Cardiac muscle cell (in vitro differentiated cells and primary cell): ENCODE measurements at regions not wholly inside any gene's neighbourhood (a gene's known extent, or its start where the extent isn't known, plus 50 kb on each side); places are given as distances from the start of the nearest gene placed in this dataset.

Experiments used
- DNase-seq, 2 donors: peaks; one replicate each; pipeline versions ENCODE4 v3.0.0 to v3.0.0-alpha.2; 2010 to 2017; ENCODE audit warnings: low read depth in 1 of 2, low spot score in 1 of 2
- H3K27ac ChIP-seq: fragments of 200-600 bp; sonication (generic); 2 replicates; pipeline ENCODE4 v1.5.1; 2016
- H3K27me3 ChIP-seq: fragments of 200-600 bp; sonication (generic); 2 replicates; pipeline ENCODE4 v1.6.0; 2016; ENCODE audit warnings: control low read depth
- H3K36me3 ChIP-seq: fragments of 200-600 bp; sonication (generic); 2 replicates; pipeline ENCODE4 v1.5.1; 2016; ENCODE audit warnings: control low read depth
- H3K4me1 ChIP-seq: fragments of 200-600 bp; sonication (generic); 2 replicates; pipeline ENCODE4 v1.8.1; 2017; ENCODE audit warnings: low read depth, mild to moderate bottlenecking, mixed run types
- H3K4me3 ChIP-seq: fragments of 200-600 bp; sonication (generic); 2 replicates; pipeline ENCODE4 v1.5.1; 2016; ENCODE audit warnings: mild to moderate bottlenecking
- H3K9me3 ChIP-seq: fragments of 200-600 bp; sonication (generic); 2 replicates; pipeline ENCODE4 v1.5.1; 2017; ENCODE audit warnings: low read depth, mild to moderate bottlenecking, control low read depth
- CTCF ChIP-seq: IDR thresholded peaks from 2 replicates; pipeline ENCODE4 v1.5.1; 2012; ENCODE audit warnings: low read depth, mild to moderate bottlenecking, low read length

DNA sequence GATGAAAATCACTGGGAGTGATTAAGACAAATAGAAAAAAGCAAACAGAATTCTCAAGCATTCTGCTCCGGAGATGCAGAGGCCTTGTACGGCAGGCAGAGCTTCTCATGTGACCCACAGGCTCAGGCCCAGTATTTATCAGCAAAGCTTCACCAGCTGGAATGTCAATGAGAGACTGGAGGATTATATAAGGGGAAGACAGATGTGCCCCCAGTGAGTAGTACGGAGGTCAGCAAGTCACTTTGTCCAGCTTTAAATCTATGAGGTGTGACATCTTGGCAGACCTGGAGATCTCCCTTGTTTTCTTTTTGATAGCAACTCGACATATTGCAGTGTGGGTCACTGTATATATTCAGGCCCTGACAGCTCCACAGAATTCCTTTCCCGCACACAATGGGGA, 106.8 kb downstream of the HHIPL2 start:
- no peak overlapping the region for H3K4me3 ChIP-seq
- no peaks in the 10 kb centered on the region for H3K36me3 ChIP-seq
- peak overlapping the region; percentile 57 for H3K27ac ChIP-seq
- no peaks in the 10 kb centered on the region for H3K27me3 ChIP-seq
- peaks cover 3% of the 10 kb centered on the region for H3K4me1 ChIP-seq
- TF ChIP-seq CTCF: no peak
- peak in 1 of 2 donors; percentile 64 for DNase-seq
- no peaks in the 10 kb centered on the region for H3K9me3 ChIP-seq

DNA sequence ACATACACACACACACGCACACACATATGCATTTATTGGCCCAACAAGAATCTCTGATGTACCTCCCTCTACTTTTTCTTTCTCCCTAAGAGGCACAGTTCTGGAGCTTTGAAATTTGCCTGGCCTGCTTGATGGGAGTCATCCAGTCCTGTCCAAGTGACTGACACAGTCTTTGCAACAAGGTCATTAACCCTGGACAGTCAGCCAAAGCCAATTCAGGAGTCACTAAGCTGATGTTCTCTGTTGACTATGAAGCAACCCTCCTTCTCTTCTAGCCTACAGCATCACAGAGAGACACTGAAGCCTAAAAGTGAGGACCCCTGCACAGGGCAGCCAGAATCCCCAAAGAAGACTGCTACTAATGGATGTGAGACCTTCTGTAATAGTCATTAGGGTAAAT, 123.1 kb downstream of the HHIPL2 start:
- Histone ChIP-seq H3K4me3 (no peak overlapping the region), H3K27ac (no peak overlapping the region), H3K4me1 (no peaks in the 10 kb centered on the region), H3K36me3 (no peaks in the 10 kb centered on the region), H3K27me3 (no peaks in the 10 kb centered on the region), H3K9me3 (peaks cover 4% of the 10 kb centered on the region)
- DNase-seq: no peak
- no peak for TF ChIP-seq CTCF

GRCh38 chr1:222421380-222421779, 126.5 kb downstream of the HHIPL2 start:
- no peak for DNase-seq
- no peaks in the 10 kb centered on the region for H3K27me3 ChIP-seq
- no peaks in the 10 kb centered on the region for H3K36me3 ChIP-seq
- no peak overlapping the region for H3K27ac ChIP-seq
- no peak for TF ChIP-seq CTCF
- H3K4me3 ChIP-seq: no peak overlapping the region
- H3K9me3 ChIP-seq: peaks cover 4% of the 10 kb centered on the region
- H3K4me1 ChIP-seq: no peaks in the 10 kb centered on the region

GRCh38 chr1:222420633-222421032, 127.3 kb downstream of the HHIPL2 start:
- no peak for DNase-seq
- TF ChIP-seq CTCF: no peak
- Histone ChIP-seq H3K27me3 (no peaks in the 10 kb centered on the region), H3K4me1 (no peaks in the 10 kb centered on the region), H3K36me3 (no peaks in the 10 kb centered on the region), H3K27ac (no peak overlapping the region), H3K9me3 (peaks cover 4% of the 10 kb centered on the region), H3K4me3 (no peak overlapping the region)

GRCh38 chr1:222418654-222419053, 129.2 kb downstream of the HHIPL2 start:
- no peak for DNase-seq
- Histone ChIP-seq H3K9me3 (no peaks in the 10 kb centered on the region), H3K4me1 (no peaks in the 10 kb centered on the region), H3K27ac (no peak overlapping the region), H3K4me3 (no peak overlapping the region), H3K27me3 (no peaks in the 10 kb centered on the region), H3K36me3 (no peaks in the 10 kb centered on the region)
- TF ChIP-seq CTCF: no peak

DNA sequence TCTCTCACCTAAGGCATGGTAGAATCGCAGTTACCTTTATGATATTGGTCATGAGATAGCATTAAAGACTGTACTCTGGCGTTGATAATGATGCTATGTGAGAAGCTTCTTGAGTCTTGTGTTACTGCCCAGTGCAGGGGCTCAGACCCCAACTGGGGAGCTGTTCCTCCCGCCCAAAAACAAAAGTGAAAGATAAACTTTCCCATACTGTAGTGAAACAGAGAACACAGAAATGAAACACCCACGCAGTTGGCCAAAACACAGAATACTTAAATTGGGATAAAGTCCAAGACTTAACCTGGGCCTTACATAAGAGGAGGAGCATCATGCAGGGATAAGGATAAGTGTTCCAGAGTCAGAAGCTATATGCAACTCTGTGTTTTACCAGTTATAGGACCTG, 130.6 kb downstream of the HHIPL2 start:
- no peak for DNase-seq
- no peaks in the 10 kb centered on the region for H3K4me1 ChIP-seq
- H3K27ac ChIP-seq: no peak overlapping the region
- H3K36me3 ChIP-seq: no peaks in the 10 kb centered on the region
- no peak overlapping the region for H3K4me3 ChIP-seq
- no peak for TF ChIP-seq CTCF
- H3K27me3 ChIP-seq: no peaks in the 10 kb centered on the region
- H3K9me3 ChIP-seq: no peaks in the 10 kb centered on the region
